Caco-2 (cell line): ENCODE measurements at regions not wholly inside any gene's neighbourhood (a gene's known extent, or its start where the extent isn't known, plus 50 kb on each side); places are given as distances from the start of the nearest gene placed in this dataset.
"Not testable (repeated sequence)": the region's sequence is repeated elsewhere in the genome, so short reads cannot be mapped to it uniquely, and the experiment has no call there.

Experiments
- BruUV-seq: library from RNA; stranded (reverse); fragments of 400-500 nt; replicated peaks from 2 replicates; lab custom pipeline; 2021; lab: Mats Ljungman, UMichigan
- CTCF ChIA-PET: fragments of 300-600 bp; sonication (Branson Sonifier 250); formaldehyde crosslinking; loops from one replicate; lab custom pipeline; 2022; ENCODE audit warnings: antibody characterized with exemption; lab: Charles Lee
- POLR2A ChIA-PET: fragments of 300-600 bp; sonication (Branson Sonifier 250); formaldehyde crosslinking; loops from one replicate; lab custom pipeline; 2022; ENCODE audit warnings: antibody characterized with exemption; lab: Charles Lee
- DNase-seq, 2 experiments: peaks; one replicate each; pipeline versions ENCODE4 v3.0.0 to v3.0.0-alpha.2; 2020 to 2022
- H3K27me3 ChIP-seq: replicated peaks from 2 replicates; pipeline ENCODE4 v1.6.0; 2011; ENCODE audit warnings: low read length; ENCODE audit not compliant: control insufficient read depth, insufficient read depth
- H3K36me3 ChIP-seq: 2 replicates; pipeline ENCODE4 v1.5.1; 2011; ENCODE audit warnings: low read length; ENCODE audit not compliant: control insufficient read depth, insufficient read depth
- H3K4me1 ChIP-seq: fragments of 250-450 bp; sonication (Bioruptor Pico); 2 replicates; pipeline ENCODE4 v1.5.1; 2020; ENCODE audit warnings: mild to moderate bottlenecking
- H3K4me3 ChIP-seq: 2 replicates; pipeline ENCODE4 v1.5.1; 2011; ENCODE audit warnings: low read depth, mild to moderate bottlenecking, control low read depth, low read length
- H3K9me3 ChIP-seq: fragments of 250-450 bp; sonication (Bioruptor Pico); 2 replicates; pipeline ENCODE4 v1.5.1; 2020; ENCODE audit warnings: mild to moderate bottlenecking, moderate library complexity
- H3K27ac Mint-ChIP-seq: one replicate; pipeline ENCODE4 v1.8.0; 2022; ENCODE audit warnings: mixed read lengths; ENCODE audit not compliant: unreplicated experiment
- H3K27me3 Mint-ChIP-seq: one replicate; pipeline ENCODE4 v1.8.0; 2022; ENCODE audit warnings: mixed read lengths; ENCODE audit not compliant: insufficient read depth, unreplicated experiment
- H3K36me3 Mint-ChIP-seq: one replicate; pipeline ENCODE4 v1.8.0; 2022; ENCODE audit warnings: mild to moderate bottlenecking, mixed read lengths; ENCODE audit not compliant: insufficient read depth, unreplicated experiment
- H3K4me1 Mint-ChIP-seq: one replicate; pipeline ENCODE4 v1.8.0; 2022; ENCODE audit warnings: low read depth, mixed read lengths; ENCODE audit not compliant: unreplicated experiment
- H3K4me3 Mint-ChIP-seq: one replicate; pipeline ENCODE4 v1.8.0; 2022; ENCODE audit warnings: mild to moderate bottlenecking, moderate library complexity, mixed read lengths; ENCODE audit not compliant: unreplicated experiment
- H3K9me3 Mint-ChIP-seq: one replicate; pipeline ENCODE4 v1.8.0; 2022; ENCODE audit warnings: mixed read lengths; ENCODE audit not compliant: unreplicated experiment
- intact Hi-C: fragments of 100-400 bp; cut with micrococcal nuclease; formaldehyde crosslinking; loops from one replicate; pipeline ENCODE4 v1.10.0; 2022; ENCODE audit not compliant: unreplicated experiment
- TF ChIP-seq, protein P1 (sequence below), 2 experiments: fragments of 200-600 bp in 1 of 2; IDR thresholded peaks; 1 replicate in 1 of 2; 2 replicates in 1 of 2; pipeline versions ENCODE4 v1.5.1 to v1.8.0; 2011 to 2022; ENCODE audit warnings: antibody characterized with exemption in 1 of 2, control low read depth in 1 of 2, inconsistent platforms in 1 of 2, low read depth in 1 of 2, low read length in 1 of 2, mild to moderate bottlenecking in 1 of 2, moderate library complexity in 1 of 2; ENCODE audit not compliant: insufficient read depth in 1 of 2, severe bottlenecking in 1 of 2, unreplicated experiment in 1 of 2

DNA sequence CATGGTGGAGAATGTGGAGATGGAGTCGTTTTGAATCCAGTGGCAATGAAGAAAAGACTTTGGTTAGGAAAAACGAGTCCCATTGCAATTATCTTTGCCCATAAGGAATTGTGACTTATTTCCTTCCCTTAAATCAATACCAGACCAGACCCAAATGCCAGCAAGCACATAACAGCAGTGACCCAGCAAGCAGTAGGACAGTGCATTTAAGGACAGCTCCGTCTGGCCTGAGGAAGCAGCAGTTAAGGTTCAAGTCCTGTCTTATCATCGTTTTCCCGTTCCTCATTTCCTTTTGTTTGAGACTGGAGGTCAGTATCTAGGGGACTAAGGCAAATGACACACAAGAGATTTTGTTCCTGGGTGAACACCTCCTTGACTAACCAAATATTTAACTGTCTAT lies 74.6 kb upstream of the FAM20A start:
- H3K27me3 ChIP-seq: no peaks in the 10 kb centered on the region
- ChIA-PET CTCF (no interaction called here), POLR2A (no interaction called here)
- no peak overlapping the region for H3K4me3 Mint-ChIP-seq
- BruUV-seq: no TSS peak
- H3K9me3 ChIP-seq: no peaks in the 10 kb centered on the region
- H3K27me3 Mint-ChIP-seq: peaks cover 6% of the 10 kb centered on the region
- no peak overlapping the region for H3K4me3 ChIP-seq
- no peaks in the 10 kb centered on the region for H3K9me3 Mint-ChIP-seq
- no peaks in the 10 kb centered on the region for H3K4me1 ChIP-seq
- no peaks in the 10 kb centered on the region for H3K4me1 Mint-ChIP-seq
- intact Hi-C loops: no loop called here
- TF ChIP-seq, protein P1, sequence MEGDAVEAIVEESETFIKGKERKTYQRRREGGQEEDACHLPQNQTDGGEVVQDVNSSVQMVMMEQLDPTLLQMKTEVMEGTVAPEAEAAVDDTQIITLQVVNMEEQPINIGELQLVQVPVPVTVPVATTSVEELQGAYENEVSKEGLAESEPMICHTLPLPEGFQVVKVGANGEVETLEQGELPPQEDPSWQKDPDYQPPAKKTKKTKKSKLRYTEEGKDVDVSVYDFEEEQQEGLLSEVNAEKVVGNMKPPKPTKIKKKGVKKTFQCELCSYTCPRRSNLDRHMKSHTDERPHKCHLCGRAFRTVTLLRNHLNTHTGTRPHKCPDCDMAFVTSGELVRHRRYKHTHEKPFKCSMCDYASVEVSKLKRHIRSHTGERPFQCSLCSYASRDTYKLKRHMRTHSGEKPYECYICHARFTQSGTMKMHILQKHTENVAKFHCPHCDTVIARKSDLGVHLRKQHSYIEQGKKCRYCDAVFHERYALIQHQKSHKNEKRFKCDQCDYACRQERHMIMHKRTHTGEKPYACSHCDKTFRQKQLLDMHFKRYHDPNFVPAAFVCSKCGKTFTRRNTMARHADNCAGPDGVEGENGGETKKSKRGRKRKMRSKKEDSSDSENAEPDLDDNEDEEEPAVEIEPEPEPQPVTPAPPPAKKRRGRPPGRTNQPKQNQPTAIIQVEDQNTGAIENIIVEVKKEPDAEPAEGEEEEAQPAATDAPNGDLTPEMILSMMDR (IDR thresholded peaks at IDR 0.05; ENCODE audit: insufficient read depth in 1 of 2, low read depth in 1 of 2, low read length in 1 of 2, severe bottlenecking in 1 of 2, unreplicated experiment in 1 of 2): no peak
- H3K36me3 Mint-ChIP-seq: no peaks in the 10 kb centered on the region
- H3K27ac Mint-ChIP-seq: no peak overlapping the region
- no peak for DNase-seq
- H3K36me3 ChIP-seq: no peaks in the 10 kb centered on the region

DNA sequence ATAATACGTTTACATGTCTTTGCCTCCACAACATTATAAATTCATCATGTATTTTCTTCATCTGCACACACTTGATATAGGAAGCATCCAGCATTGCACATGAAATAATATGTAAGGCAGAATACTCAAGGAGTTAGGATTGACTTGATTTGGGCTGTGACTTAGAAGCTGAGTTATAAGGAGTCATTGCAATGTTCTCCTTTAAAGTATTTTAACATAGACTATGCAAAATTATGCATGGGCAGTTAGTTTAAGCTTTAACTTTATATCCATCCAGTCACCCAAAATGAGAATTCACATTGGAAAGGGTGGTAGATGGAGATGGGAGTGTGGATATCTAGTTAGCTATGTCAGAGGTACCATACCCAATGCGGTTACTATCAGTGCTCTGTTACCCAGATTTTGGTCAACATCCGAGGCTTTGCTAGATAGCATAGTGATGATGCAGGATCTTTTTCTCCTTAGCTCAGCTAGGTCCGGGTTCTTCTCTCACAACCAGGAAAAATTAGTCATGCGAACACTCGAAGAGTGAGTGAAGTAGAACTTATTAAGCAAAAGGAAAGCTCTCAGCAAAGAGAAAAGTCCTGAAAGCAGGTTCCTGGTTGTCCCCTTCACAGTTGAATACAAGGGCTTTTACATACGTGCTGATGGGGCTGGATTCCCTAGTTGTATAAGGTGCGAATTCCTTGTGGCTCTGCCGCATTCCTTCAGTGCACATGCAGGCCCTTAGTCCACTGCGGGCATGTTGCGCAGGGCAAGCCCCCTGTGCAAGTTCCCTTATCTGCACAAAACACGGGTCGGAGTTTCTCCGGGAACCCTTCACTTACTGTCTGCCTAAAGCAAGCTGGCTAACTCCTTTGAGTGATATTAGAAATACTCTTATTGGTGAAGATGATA lies 73.1 kb upstream of the FAM20A start:
- BruUV-seq: no TSS peak
- Histone ChIP-seq H3K9me3 (no peaks in the 10 kb centered on the region), H3K27me3 (no peaks in the 10 kb centered on the region), H3K4me1 (no peaks in the 10 kb centered on the region), H3K36me3 (no peaks in the 10 kb centered on the region), H3K4me3 (no peak overlapping the region)
- no peaks in the 10 kb centered on the region for H3K4me1 Mint-ChIP-seq
- no peak overlapping the region for H3K27ac Mint-ChIP-seq
- no peaks in the 10 kb centered on the region for H3K9me3 Mint-ChIP-seq
- intact Hi-C loops: no loop called here
- CTCF ChIA-PET: no interaction called here
- TF ChIP-seq, protein P1 (IDR thresholded peaks at IDR 0.05; ENCODE audit: insufficient read depth in 1 of 2, low read depth in 1 of 2, low read length in 1 of 2, severe bottlenecking in 1 of 2, unreplicated experiment in 1 of 2): no peak
- no peaks in the 10 kb centered on the region for H3K36me3 Mint-ChIP-seq
- POLR2A ChIA-PET: no interaction called here
- DNase-seq: no peak
- H3K4me3 Mint-ChIP-seq: no peak overlapping the region
- H3K27me3 Mint-ChIP-seq: peaks cover 11% of the 10 kb centered on the region

DNA sequence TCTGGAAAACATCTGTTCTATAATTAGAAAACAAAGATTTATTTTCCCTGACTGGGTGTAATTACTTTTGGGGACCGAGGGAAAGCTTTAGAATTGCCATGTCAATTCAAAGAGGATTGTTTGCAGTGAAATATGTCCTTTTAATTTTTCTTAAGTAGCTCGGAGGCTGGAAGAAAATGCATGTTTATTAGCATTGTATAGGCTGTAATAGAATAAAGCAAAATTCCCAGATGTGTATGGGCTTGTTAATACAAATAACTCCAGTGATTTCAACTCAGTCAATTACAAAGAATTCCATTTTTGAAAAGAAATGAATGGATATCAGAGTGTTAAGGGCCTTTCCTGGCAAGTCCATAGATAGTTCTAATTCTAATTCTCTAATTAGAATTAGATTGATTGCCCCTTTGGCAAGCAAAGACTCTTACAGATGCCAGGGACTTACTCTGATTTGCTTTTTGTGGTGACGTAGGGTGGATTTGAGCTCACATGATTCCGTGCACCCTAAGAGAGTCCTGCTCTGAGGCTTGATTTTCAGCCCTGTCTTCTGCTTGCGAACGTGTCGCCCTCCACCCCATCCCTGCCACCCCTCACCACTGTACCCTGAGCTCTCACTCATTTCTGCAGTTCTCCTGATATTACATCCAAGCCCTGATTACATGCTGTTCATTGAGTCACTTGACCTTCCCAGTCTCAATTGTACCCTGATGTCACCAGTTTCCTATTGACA lies 70.0 kb upstream of the FAM20A start:
- peaks cover 18% of the 10 kb centered on the region for H3K27me3 Mint-ChIP-seq
- H3K4me1 Mint-ChIP-seq: no peaks in the 10 kb centered on the region
- CTCF ChIA-PET: no interaction called here
- H3K9me3 Mint-ChIP-seq: no peaks in the 10 kb centered on the region
- H3K36me3 Mint-ChIP-seq: no peaks in the 10 kb centered on the region
- Histone ChIP-seq H3K4me1 (no peaks in the 10 kb centered on the region), H3K27me3 (no peaks in the 10 kb centered on the region), H3K36me3 (no peaks in the 10 kb centered on the region), H3K4me3 (no peak overlapping the region), H3K9me3 (no peaks in the 10 kb centered on the region)
- no peak for DNase-seq
- H3K4me3 Mint-ChIP-seq: no peak overlapping the region
- TF ChIP-seq, protein P1 (IDR thresholded peaks at IDR 0.05; ENCODE audit: insufficient read depth in 1 of 2, low read depth in 1 of 2, low read length in 1 of 2, severe bottlenecking in 1 of 2, unreplicated experiment in 1 of 2): no peak
- BruUV-seq: no TSS peak
- H3K27ac Mint-ChIP-seq: no peak overlapping the region
- POLR2A ChIA-PET: interaction anchor here (0.6 kb wide), 1 partner anchor 57 kb away, joined by 5 read pairs; no protein-coding TSS in a partner anchor
- intact Hi-C loops: no loop called here

DNA sequence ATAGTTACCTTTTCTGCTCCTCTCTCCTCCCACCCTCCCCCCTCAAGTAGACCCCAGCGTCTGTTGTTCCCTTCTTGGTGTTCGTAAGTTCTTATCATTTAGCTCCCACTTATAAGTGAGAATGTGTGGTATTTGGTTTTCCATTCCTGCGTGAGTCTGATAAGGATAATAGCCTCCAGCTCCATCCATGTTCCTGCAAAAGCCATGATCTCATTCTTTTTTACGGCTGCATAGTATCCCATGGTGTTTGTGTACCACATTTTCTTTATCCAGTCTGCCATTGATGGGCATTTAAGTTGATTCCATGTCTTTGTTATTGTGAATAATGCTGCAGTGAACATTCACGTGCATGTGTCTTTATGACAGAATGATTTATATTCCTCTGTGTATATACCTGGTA lies 65.3 kb upstream of the FAM20A start:
- H3K9me3 Mint-ChIP-seq, H3K27ac Mint-ChIP-seq, DNase-seq, POLR2A ChIA-PET, BruUV-seq, H3K36me3 ChIP-seq, intact Hi-C loops, H3K4me1 ChIP-seq, CTCF ChIA-PET, H3K36me3 Mint-ChIP-seq, H3K4me1 Mint-ChIP-seq, H3K4me3 ChIP-seq, H3K27me3 ChIP-seq, H3K9me3 ChIP-seq, H3K4me3 Mint-ChIP-seq: not testable (repeated sequence)
- H3K27me3 Mint-ChIP-seq: peaks cover 13% of the 10 kb centered on the region
